Bronchial epithelial cell (primary cell): ENCODE measurements at regions not wholly inside any gene's neighbourhood (a gene's known extent, or its start where the extent isn't known, plus 50 kb on each side); places are given as distances from the start of the nearest gene placed in this dataset.

Source experiments
- DNase-seq: peaks from one replicate; pipeline ENCODE4 v3.0.0-alpha.2; 2010; ENCODE audit warnings: low read depth
- FAIRE-seq: peaks from 2 replicates; lab custom pipeline; 2011; peaks lifted over from hg19 to GRCh38; lab: Jason Lieb, UNC
- H3K27me3 ChIP-seq: 2 replicates; pipeline ENCODE4 v1.5.1; 2011; ENCODE audit warnings: low read length; ENCODE audit not compliant: control insufficient read depth, insufficient read depth
- H3K36me3 ChIP-seq: 2 replicates; pipeline ENCODE4 v1.5.1; 2011; ENCODE audit warnings: low read length; ENCODE audit not compliant: control insufficient read depth, insufficient read depth
- H3K4me3 ChIP-seq: 2 replicates; pipeline ENCODE4 v1.5.1; 2011; ENCODE audit warnings: mild to moderate bottlenecking, low read depth, low read length, control low read depth
- TF ChIP-seq, protein P1 (sequence below): IDR thresholded peaks from 2 replicates; pipeline ENCODE4 v1.5.1; 2011; ENCODE audit warnings: mild to moderate bottlenecking, moderate library complexity, low read length, control low read depth, inconsistent platforms; ENCODE audit not compliant: insufficient read depth, severe bottlenecking

GRCh38 chr12:61018571-61018970 is 1241.6 kb upstream of the USP15 start:
- FAIRE-seq: no peak
- TF ChIP-seq, protein P1, sequence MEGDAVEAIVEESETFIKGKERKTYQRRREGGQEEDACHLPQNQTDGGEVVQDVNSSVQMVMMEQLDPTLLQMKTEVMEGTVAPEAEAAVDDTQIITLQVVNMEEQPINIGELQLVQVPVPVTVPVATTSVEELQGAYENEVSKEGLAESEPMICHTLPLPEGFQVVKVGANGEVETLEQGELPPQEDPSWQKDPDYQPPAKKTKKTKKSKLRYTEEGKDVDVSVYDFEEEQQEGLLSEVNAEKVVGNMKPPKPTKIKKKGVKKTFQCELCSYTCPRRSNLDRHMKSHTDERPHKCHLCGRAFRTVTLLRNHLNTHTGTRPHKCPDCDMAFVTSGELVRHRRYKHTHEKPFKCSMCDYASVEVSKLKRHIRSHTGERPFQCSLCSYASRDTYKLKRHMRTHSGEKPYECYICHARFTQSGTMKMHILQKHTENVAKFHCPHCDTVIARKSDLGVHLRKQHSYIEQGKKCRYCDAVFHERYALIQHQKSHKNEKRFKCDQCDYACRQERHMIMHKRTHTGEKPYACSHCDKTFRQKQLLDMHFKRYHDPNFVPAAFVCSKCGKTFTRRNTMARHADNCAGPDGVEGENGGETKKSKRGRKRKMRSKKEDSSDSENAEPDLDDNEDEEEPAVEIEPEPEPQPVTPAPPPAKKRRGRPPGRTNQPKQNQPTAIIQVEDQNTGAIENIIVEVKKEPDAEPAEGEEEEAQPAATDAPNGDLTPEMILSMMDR: no peak

DNA sequence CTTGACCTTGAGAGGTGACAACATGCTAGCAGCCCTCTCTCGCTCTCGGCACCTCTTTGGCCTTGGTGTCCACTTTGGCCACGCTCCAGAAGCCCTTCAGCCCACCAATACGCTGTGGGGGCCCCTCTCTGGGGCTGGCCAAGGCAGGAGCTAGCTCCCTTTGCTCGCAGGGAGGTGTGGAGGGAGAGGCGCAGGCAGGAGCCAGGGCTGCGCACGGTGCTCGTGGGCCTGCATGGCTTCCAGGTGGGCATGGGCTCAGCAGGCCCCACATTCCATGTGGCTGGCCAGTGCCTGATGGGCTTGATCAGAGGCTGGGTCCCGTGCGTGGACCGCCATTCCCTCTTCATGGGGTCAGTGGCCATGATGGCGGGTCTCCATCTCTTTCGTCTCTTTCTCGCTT is 1237.0 kb upstream of the USP15 start:
- FAIRE-seq: no peak
- Histone ChIP-seq H3K27me3 (no peaks in the 10 kb centered on the region), H3K36me3 (no peaks in the 10 kb centered on the region), H3K4me3 (no peak overlapping the region)
- DNase-seq: no peak
- TF ChIP-seq, protein P1: no peak

More at GRCh38 chr12:61018571-61018970, 1241.6 kb upstream of the USP15 start:
- no peak for DNase-seq
- H3K36me3 ChIP-seq: no peaks in the 10 kb centered on the region
- no peaks in the 10 kb centered on the region for H3K27me3 ChIP-seq
- H3K4me3 ChIP-seq: no peak overlapping the region

DNA sequence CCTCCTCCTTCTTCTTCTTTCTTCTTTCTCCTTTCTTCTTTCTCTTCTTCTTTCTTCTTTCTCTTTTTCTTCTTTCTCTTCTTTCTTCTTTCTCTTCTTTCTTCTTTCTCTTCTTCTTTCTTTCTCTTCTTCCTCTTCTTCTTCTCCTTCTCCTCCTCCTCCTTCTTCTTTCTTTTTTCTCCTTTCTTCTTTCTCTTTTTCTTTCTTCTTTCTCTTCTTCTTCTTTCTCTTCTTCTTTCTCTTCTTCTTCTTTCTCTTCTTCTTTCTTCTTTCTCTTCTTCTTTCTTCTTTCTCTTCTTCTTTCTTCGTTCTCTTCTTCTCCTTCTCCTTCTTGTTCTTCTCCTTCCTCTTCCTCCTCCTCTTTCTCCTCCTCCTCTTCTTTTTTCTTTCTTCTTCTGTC is 1230.7 kb upstream of the USP15 start:
- no peaks in the 10 kb centered on the region for H3K27me3 ChIP-seq
- no peak overlapping the region for H3K4me3 ChIP-seq
- no peaks in the 10 kb centered on the region for H3K36me3 ChIP-seq
- FAIRE-seq: no peak
- no peak for DNase-seq
- TF ChIP-seq, protein P1: no peak

GRCh38 chr12:61037792-61038191 is 1222.4 kb upstream of the USP15 start:
- no peaks in the 10 kb centered on the region for H3K27me3 ChIP-seq
- TF ChIP-seq, protein P1: no peak
- H3K4me3 ChIP-seq: no peak overlapping the region
- no peaks in the 10 kb centered on the region for H3K36me3 ChIP-seq
- no peak for FAIRE-seq
- peak; percentile 92 for DNase-seq

- no peaks in the 10 kb centered on the region for H3K36me3 ChIP-seq
- TF ChIP-seq, protein P1: no peak
- H3K27me3 ChIP-seq: no peaks in the 10 kb centered on the region
- DNase-seq (peak; percentile 76), FAIRE-seq (no peak)
- H3K4me3 ChIP-seq: no peak overlapping the region
Observed at GRCh38 chr12:61043838-61044237, 1216.4 kb upstream of the USP15 start.

DNA sequence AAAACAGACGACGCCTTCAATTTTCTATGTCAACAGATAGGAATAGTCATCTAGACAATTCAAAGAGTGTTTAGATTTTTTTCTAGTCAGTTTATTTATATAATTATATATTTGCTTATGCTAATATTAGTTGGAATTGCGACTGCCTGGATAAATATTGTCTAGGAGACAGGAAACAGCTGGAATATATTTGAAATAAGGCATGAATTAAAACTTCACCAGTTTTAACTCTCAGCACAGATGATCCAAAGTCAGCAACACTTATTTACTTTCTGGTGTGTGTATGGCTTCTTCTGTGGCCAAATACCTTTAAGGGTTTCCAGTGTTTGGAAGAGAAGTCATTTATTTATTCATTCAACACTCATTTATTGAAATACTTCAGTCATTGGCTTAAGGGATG is 1215.4 kb upstream of the USP15 start:
- DNase-seq (no peak), FAIRE-seq (no peak)
- Histone ChIP-seq H3K36me3 (no peaks in the 10 kb centered on the region), H3K27me3 (no peaks in the 10 kb centered on the region), H3K4me3 (no peak overlapping the region)
- TF ChIP-seq, protein P1: no peak
